HG02852 (cell line): ENCODE measurements at regions not wholly inside any gene's neighbourhood (a gene's known extent, or its start where the extent isn't known, plus 50 kb on each side); places are given as distances from the start of the nearest gene placed in this dataset.

Source experiments
- ATAC-seq: cut with Tn5 transposase; IDR thresholded peaks from one replicate; pipeline ENCODE4 v1.9.1; 2021; ENCODE audit warnings: mild to moderate bottlenecking, moderate library complexity; ENCODE audit not compliant: unreplicated experiment

- no peak for ATAC-seq
Observed at GRCh38 chr1:188463919-188464318, 1635.2 kb downstream of the PLA2G4A start.

GRCh38 chr1:188466539-188466938 is 1637.8 kb downstream of the PLA2G4A start:
- ATAC-seq = no peak

GRCh38 chr1:188476606-188477005 is 1647.9 kb downstream of the PLA2G4A start:
- ATAC-seq = no peak

GRCh38 chr1:188489336-188490112 is 1660.8 kb downstream of the PLA2G4A start:
- ATAC-seq = no peak

- ATAC-seq = no peak
Observed at GRCh38 chr1:188496506-188496905, 1667.8 kb downstream of the PLA2G4A start.

GRCh38 chr1:188497020-188497419 is 1668.3 kb downstream of the PLA2G4A start:
- ATAC-seq = no peak

GRCh38 chr1:188499690-188500089 is 1670.9 kb downstream of the PLA2G4A start:
- ATAC-seq = no peak

- ATAC-seq = no peak
Observed at GRCh38 chr1:188514917-188515316, 1686.2 kb downstream of the PLA2G4A start.

- ATAC-seq = no peak
Observed at GRCh38 chr1:188517139-188517538, 1688.4 kb downstream of the PLA2G4A start.

GRCh38 chr1:188551176-188551575 is 1722.4 kb downstream of the PLA2G4A start:
- no peak for ATAC-seq

- ATAC-seq = no peak
Observed at GRCh38 chr1:188557053-188557452, 1728.3 kb downstream of the PLA2G4A start.

GRCh38 chr1:188582911-188583532 is 1754.3 kb downstream of the PLA2G4A start:
- ATAC-seq = no peak

GRCh38 chr1:188584119-188584518 is 1755.4 kb downstream of the PLA2G4A start:
- ATAC-seq = no peak

- ATAC-seq = no peak
Observed at GRCh38 chr1:188590641-188591040, 1761.9 kb downstream of the PLA2G4A start.

GRCh38 chr1:188594542-188595235 is 1765.9 kb downstream of the PLA2G4A start:
- no peak for ATAC-seq

- no peak for ATAC-seq
Observed at GRCh38 chr1:188599313-188599712, 1770.6 kb downstream of the PLA2G4A start.

GRCh38 chr1:188611432-188611831 is 1782.7 kb downstream of the PLA2G4A start:
- no peak for ATAC-seq

- ATAC-seq = no peak
Observed at GRCh38 chr1:188615321-188615720, 1786.6 kb downstream of the PLA2G4A start.

GRCh38 chr1:188620236-188620635 is 1791.5 kb downstream of the PLA2G4A start:
- ATAC-seq = no peak

- ATAC-seq = no peak
Observed at GRCh38 chr1:188641566-188642211, 1812.9 kb downstream of the PLA2G4A start.

GRCh38 chr1:188642704-188643103 is 1814.0 kb downstream of the PLA2G4A start:
- no peak for ATAC-seq
